Stimulated activated CD8-positive, alpha-beta memory T cell treated with anti-CD3 and anti-CD28 coated beads, Interleukin-7, amount 100 ng/mL, for 24 hours (primary cell): ENCODE measurements at regions not wholly inside any gene's neighbourhood (a gene's known extent, or its start where the extent isn't known, plus 50 kb on each side); places are given as distances from the start of the nearest gene placed in this dataset.
"Not testable (repeated sequence)": the region's sequence is repeated elsewhere in the genome, so short reads cannot be mapped to it uniquely, and the experiment has no call there.

Source experiments
- DNase-seq: peaks from one replicate; pipeline ENCODE4 v3.0.0-alpha.2; 2020; ENCODE audit warnings: low read depth

DNA sequence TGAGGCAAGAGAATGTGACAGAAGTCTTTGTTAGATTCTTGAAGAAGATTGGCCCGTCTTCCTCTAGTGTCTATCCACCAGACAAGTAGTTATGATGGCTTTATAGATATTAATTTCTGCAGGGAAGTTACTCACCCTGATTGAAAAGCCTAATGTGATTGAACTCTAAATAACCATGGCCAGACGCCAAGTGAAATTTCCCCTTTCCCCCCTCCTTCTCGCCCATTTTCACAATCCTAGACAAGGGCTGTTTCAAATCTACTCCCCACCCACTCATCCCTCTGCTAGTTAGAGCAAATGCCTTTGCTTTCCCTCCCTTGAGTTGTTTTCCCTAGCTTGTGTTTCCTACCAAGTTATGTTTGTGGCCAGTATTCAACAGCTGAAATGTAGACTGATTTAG is 182.5 kb downstream of the TMEM167A start:
- no peak for DNase-seq

DNA sequence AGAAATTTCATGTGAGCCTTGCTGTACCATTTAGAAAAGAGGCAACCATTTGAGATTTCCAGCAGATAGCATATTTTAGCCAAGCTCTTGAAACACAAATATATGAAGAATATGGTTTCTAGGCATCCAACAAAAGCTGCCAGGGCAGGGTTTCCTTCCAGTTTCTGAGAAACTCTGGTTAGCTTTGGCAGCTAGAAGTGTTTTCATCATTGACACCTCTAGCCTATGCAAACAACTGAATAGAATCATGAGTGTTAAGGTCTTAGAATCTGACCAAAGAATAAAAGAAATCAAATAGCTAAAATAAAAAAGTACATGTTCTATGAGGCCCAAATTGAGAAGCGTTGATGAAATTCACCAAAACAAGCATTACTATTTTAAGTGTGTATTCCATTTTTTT is 188.1 kb downstream of the TMEM167A start:
- no peak for DNase-seq

DNA sequence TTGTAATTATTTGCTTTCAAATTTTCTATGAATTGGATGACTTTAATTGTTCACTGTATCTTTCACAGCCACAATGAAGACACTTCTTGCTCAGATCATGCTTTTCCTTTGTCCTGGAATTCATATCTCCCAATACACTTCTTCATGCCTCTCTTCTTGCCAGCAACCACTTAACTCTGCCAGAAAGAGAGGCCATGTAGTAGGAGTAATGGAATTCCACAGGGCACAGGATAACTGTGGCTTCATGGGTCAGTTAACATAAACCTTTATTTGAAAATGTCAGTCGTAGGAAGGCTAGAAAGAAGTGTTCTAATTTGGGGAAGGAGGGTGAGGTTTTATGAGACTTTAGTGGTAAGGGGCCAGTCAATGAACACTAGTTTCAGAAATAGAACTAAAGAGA is 190.3 kb downstream of the TMEM167A start:
- DNase-seq = no peak

DNA sequence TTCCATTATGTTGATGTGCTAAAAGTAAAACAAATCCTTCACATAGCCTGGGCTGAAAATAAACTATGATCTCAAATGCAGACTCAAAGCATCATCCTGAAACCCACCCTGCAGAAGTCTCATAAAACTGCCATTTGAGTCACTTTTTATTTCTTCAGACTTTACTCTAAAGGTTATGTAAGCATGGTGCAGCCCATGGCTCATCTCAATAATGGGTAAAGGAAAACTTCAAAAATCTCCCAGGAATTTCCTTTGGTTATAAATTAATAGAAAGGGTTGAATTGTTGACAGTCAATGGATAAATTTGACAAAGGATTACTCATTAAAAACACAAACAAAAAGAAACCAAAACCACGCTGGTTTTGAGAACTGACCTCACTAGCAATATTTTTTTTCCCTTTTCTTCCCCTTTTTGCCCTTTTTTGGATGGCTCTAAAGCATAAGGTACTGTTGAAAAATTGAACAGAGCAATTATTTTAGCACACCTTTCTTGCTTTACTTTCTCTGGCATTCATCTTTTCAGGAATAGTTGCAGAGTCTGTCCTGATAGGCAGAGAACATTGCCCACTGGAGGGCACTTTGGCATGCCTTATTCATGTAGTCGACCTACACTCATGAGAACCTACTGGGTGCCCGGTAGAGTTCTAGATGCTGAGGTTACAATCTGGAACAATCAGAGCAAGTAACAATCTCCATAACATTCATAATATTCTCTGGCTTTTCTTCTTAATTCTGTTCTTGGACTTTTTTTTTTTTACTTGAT is 191.4 kb downstream of the TMEM167A start:
- no peak for DNase-seq

DNA sequence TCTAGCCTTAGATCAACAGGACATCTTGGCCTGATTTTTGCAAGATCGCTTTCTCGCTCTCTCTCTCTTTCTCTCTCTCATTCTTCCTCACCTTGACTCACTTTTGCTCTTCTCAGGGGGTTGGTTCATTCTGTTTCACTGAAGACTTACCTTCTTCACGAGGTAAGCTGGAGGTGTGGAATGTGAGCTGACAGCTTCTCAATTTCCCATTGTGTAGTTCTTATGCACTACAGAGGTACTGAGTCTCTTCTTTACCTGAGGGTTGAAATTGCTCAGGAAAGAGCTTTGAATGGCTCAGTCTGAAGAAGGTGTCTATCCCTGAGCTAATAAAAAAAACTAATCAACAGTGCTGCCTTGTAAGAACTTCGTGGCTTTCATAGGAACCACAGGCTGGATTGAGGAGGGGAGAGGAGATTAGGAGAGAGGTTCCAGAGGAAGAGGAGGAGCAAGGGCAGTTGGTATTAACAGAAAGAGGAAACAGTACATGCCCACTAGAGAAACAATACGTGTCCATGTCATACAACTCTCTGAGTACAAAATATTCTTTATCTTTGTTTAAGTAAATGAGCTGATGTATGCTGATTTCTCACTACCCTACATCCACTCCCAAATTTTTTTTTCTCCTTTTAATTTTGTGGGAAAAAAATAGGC is 192.2 kb downstream of the TMEM167A start:
- no peak for DNase-seq

DNA sequence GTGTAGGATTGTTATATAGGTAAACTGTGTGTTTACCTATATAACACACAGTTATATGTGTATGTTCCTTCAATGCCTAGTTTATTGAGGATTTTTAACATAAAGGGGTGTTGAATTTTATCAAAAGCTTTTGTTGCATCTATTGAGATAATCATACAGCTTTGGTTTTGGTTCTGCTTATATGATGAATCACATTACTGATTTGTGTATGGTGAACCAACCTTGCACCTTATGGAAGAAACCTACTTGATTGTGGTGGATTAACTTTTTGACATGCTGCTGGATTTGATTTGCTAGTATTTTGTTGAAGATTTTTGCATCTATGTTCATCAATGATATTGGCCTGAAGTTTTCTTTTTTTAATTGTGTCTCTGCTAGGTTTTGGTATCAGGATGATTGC is 194.9 kb downstream of the TMEM167A start:
- no peak for DNase-seq

DNA sequence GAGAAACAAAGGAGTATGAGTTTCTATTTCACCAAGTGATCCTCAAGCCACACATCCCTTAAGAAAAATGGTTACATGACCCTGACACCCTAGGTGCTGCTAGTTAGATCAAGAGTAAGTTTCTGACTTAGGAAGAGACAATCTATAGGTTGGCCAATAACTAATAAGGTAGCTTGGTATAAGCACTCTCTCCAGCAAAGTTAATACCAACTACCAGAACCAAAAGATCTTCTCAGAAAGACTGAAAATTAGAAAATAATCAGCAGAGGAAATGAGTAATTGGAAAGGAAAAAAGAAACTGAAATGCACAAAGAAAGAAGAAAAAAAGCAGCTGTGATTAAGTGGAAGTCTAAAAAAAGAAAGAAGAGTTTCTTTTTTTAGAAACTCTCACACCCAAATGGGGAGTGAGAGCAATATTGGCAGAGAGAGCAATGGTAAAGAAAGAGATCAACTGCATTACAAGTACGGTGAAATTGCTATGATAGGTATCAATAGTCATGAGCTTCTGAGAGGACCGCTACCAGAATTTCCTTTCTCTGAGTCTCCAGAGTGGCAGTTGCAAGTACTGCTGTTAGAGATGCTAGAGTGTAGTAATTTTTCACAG is 195.5 kb downstream of the TMEM167A start:
- no peak for DNase-seq

DNA sequence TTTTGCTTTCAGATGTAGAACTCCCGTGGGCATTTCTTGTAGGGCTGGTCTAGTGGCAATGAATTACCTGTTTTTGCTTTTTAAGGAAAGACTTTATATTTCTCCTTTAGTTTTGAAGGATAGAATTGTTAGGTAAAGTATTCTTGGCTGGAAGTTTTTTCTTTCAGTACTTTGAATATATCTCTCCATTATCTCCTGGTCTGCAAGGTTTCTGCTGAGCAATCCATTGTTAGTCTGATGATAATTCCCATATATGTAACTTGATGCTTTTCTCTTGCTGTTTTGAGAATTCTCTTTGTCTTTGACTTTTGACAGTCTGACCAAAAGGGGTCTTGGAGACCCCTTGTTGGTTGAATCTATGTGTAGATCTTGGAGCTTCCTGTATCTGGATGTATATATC is 198.1 kb downstream of the TMEM167A start:
- DNase-seq = no peak

DNA sequence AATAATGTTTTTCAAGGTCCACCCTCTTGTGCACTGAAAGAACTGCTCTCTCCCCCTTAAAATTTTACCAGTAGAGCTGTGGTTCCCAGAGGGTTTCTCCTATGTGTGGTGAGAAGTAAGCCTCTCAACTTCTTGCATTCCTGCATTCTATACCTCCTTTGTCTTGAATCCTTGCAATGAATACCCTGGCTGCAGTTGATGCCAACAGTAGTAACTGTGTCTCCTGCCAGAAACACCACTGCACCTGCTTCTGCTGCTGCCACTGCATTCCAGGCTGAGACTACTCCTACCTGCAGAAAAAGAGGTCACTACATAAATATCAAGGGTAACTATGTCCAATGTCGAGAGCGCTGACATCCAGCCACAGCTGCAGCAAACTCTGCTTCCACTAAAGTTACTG is 203.7 kb downstream of the TMEM167A start:
- DNase-seq = no peak

DNA sequence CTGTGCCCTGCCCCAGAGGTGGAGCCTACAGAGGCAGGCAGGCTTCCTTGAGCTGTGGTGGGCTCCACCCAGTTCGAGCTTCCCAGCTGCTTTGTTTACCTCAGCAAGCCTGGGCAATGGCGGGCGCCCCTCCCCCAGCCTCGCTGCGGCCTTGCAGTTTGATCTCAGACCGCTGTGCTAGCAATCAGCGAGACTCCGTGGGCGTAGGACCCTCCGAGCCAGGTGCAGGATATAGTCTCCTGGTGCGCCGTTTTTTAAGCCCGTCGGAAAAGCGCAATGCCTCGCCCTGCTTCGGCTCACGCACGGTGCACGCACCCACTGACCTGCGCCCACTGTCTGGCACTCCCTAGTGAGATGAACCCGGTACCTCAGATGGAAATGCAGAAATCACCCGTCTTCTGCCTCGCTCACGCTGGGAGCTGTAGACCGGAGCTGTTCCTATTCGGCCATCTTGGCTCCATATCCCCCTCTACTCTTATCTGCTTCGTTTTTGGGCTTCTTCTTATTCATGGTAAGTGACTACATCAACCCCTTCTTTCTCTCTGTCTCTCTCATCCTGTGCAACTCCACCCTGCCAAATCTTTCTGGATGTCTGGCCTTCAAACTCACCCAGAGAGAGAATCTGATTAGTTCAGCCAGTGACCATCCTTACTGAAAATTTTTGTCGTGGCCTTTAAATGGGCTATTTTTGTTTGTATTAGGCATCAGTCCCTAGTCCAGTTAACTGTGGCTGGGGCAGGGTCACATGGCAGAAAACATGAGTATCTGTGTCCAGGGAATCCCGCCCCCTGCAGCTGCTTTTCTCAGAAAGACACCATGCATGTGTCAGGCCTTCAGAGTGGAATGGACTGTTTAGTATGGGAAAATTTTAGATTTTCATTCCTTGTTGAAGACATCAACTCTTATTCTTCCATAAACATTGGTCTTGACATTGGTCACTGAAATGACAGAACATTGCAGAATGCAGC is 204.6 kb downstream of the TMEM167A start:
- not testable (repeated sequence) for DNase-seq

DNA sequence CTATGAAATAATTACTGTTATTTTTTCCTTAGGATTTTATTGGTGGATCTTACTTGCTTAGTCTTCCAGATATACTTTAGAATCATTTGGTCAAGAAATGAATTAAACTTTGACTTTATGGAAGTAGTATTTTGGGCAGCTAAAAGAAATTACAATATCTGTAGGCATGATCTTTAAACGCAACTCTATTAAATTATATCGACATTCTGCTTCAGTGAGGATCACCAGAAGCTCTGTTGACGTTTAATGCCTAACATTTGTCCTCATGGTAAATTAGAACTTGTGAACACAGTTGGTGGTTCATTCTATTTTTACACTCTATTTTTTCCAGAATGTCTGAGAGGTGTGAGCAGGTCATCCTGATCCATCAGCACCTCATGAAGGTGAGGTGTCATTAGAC is 211.6 kb downstream of the TMEM167A start:
- no peak for DNase-seq

DNA sequence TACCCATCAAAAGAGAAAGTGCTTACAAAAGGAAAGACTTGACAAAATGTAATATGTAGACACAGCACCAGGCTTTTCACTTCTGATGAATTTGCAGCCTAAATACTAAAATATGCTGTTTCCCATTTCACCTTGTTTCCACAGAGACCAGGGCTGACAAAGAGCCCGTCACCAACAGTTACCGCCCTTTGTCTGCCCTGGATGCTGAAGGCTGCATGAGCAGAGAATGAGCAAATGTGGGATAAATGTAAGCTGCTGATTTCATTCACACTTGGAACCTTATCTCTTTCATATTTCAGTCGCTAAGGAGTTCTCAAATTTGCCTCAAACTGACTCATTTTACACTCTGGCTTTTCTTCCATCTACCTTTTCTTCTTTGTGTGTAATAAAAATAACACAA is 213.9 kb downstream of the TMEM167A start:
- no peak for DNase-seq

DNA sequence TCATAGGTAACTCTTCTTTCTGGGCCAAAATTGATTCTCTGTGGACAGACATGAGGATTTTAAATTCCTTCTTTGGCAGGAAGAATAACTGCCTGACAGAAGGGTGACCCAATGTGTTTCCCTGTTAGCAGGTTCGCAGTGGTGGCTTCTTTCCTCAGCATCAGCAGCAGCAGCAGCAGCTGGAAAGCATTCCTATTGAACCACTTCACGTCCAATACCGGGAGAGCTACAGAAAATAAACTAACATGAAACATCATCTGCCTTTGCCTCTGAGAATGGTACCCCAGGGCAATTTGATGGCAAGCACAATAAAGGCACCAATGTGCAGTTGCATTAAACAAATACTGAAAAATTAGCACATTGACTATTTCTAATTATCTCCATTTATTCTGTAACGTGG is 214.5 kb downstream of the TMEM167A start:
- DNase-seq = no peak

DNA sequence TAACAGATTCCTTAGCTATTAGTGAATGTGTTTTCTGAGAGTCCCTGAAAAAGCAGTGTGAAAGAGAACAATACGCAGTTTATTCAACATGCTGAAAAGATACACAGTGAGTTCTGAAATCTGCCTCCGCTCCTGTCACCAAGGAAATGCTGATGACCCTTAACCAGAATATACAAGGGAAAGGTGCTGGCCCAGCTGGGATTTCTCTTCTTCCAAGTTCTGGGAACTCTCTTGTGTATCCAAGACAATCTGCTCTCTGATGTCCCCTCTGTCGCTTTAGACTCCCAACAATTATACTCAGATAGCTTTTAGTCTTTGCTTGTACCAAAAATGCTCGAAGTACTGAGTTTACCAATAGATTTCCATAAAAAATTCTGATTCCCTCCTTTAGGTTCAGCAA is 214.9 kb downstream of the TMEM167A start:
- DNase-seq = no peak

DNA sequence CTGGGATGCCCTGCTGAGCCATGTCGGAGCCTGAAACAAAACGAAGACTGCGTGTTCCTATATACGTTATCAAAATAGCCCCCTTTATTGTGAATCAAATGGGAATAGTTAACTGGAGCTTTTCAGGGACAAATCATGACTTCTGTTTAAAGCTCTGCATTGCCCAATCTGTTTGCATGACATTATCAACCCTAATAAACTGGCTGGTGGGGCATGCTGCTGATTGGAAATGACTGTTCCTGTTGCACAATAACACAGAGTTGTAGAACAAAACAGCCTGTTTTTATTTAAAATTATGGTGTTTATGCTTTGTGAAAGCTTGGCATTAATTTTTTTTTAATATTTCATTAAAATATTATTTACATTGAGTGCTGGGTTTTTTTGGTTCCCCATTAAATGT is 215.5 kb downstream of the TMEM167A start:
- DNase-seq = no peak

DNA sequence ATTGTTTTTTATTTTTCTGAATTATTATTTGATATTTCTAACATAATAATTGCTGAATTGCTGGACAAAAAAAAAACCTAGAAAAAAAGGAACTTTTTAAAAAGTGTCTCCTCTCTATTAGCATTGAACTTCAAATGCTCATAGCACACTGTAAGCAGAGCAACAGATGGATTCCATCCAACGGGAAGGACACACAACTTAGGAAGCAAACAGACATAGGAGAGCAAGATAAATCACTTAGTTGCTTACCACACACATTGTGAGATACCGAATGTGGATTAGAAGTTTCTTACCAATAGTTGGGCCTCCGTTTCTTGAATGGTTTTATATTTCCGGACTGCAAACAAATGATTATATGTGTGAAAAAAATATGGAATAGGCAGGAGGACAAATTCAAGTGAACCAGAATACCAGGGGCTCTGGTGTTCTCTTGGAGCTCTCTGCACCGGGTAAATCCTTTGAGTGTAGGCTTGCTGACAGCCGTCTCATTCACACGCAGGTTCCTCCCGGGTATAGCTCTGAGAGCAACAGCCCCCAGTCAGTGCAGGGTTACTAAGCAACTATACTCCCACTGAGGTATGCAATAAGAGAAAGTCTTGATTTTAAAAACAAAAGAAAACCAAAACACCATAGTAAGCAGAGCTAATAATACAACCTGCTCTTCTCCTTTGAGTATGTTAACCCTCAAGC is 217.6 kb downstream of the TMEM167A start:
- no peak for DNase-seq

DNA sequence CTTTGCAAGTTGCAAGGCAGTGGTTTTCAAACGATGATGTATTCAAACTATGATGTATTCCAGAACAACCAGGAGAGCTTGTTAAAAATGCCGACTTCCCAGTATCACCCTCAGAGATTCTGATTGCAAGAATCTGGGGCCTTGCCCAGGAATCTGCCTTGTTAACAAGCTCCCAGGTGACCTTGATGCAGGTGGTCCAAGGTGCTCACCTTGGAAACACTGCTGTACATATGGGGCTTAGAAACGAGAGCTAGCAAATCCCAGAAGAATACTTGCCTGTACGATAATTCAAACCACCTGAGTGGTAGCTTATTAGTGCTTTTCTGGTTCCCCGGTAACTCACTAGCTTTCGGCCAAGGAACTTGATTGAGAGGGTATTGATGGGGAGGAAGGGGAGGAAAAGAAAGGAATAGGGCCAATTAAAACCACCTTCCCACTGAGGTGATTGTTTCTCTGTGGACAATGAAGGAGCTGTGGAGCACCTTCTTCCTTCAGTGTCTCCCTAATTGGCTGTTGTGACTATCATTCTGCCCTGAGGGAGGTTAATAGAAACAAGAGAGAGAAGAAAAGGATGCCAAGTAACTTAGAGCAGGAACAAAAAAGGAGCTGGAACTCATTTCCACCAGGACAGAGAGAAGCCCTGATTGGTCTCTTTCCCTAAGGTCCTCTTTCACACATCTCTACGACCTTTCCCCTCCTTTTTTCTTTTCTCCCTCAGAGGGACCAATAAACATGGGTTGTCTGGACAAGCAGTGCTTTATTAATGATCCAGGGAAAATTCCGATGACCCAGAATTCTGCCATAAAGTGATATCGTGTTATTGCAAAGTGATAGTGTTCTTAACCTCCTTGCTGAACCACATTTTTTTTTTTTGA is 218.8 kb downstream of the TMEM167A start:
- DNase-seq = no peak

DNA sequence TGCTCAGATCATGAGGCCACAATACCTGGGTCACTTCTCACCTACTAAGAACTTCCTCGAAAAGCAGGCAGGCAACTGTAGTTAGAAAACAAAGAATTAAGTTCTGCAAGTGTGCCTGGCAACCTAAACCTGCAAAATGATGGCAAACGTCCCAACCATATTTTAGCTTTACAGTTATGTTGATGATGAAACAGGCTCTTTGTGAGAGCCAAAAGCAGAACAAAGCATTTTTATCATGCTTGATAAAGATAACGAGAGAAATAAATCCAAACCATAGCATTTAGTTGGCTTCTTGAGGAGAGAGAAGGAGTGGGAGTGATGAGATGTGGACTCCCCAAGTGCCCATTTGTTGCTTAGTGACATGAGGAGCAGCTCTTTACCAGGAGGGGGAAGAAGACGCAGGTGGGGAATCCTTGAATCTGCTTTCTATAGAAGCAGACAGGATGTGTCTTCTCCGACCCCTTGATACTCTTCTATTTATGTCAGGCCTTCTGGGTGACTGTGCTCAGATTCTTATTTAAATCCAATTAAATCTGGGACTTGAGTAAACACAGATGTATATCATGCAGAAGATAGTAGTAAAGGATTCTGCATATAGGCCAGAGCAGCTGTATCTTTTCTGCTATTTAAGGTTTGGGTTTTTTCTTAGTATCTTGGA is 221.2 kb downstream of the TMEM167A start:
- no peak for DNase-seq

DNA sequence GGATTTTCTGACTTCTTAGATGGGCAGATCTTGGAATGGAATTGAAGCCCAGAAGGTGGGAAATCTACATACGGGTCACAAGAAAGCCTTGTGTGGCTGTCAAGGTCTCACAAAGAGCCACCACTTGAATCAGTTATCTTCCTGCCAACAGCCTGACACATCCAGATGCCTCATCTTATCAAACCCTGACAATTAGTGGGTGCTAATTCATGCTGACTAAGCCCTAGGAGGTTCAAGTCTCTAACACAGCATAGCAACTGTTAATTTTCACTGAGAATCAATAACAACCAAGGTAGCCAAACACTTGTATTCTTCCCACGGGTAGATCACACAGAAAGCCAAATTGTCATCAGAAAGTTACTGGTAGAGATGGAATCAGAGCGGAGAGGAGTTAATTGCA is 222.2 kb downstream of the TMEM167A start:
- no peak for DNase-seq

DNA sequence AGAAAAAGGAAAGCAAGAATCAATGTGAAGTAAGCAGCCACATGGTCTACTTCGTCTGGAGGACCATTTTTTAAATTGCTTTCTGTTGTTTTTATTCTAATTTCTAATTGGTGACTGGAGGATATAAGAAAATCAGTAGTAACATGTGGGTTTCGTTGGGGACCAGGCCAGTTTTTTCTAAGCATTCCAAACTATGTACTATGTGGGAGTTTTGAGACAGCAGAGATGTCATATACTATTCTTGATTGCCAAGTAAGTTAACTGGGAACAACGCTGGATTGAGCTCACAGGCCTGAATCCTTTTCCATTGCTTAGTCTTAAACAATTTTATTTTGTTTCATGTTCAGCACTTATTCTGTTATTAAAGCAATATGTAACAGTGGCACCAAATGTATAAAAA is 225.7 kb downstream of the TMEM167A start:
- no peak for DNase-seq
